ENCODE measurements at regions not wholly inside any gene's neighbourhood (a gene's known extent, or its start where the extent isn't known, plus 50 kb on each side); places are given as distances from the start of the nearest gene placed in this dataset.

- Histone ChIP-seq H3K27ac (no peak overlapping the region), H3K9me3 (no peaks in the 10 kb centered on the region), H3K4me1 (no peaks in the 10 kb centered on the region), H3K27me3 (ENCODE audit: low read depth) (peaks cover 3% of the 10 kb centered on the region), H3K4me3 (no peak overlapping the region), H3K36me3 (no peaks in the 10 kb centered on the region)
- ATAC-seq, result no peak
- intact Hi-C loops (cut with DNase I), result no loop called here
- no peak for TF ChIP-seq CTCF (IDR thresholded peaks at IDR 0.05)
- DNase-seq, result no peak
Observed at GRCh38 chr19:30852168-30852567, 480.0 kb downstream of the ZNF536 start.

DNA sequence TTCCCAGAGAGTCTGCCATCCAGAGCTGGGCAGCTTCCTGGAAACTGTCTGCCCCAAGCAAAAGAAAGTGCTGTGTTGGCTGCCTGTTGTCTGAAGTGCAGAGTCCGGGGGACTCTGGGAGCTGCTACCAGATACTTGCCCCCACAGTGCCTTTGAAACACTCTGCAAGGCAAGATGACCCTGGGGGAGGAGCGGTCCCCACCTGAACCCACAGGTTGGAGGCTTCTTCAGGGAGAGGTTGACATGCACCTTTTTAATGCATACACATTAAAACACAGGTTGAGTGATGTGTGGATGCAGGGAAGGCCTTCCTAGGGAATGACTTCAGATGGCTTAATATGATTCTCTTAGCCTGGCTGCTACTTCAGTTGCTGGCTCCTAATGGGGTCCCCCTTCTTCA is 479.5 kb downstream of the ZNF536 start:
- H3K27ac ChIP-seq, result no peak overlapping the region
- intact Hi-C loops (cut with DNase I), result no loop called here
- H3K9me3 ChIP-seq, result no peaks in the 10 kb centered on the region
- H3K36me3 ChIP-seq, result no peaks in the 10 kb centered on the region
- H3K27me3 ChIP-seq (ENCODE audit: low read depth), result no peaks in the 10 kb centered on the region
- no peak overlapping the region for H3K4me3 ChIP-seq
- no peak for ATAC-seq
- TF ChIP-seq CTCF (IDR thresholded peaks at IDR 0.05), result no peak
- H3K4me1 ChIP-seq, result no peaks in the 10 kb centered on the region
- no peak for DNase-seq

DNA sequence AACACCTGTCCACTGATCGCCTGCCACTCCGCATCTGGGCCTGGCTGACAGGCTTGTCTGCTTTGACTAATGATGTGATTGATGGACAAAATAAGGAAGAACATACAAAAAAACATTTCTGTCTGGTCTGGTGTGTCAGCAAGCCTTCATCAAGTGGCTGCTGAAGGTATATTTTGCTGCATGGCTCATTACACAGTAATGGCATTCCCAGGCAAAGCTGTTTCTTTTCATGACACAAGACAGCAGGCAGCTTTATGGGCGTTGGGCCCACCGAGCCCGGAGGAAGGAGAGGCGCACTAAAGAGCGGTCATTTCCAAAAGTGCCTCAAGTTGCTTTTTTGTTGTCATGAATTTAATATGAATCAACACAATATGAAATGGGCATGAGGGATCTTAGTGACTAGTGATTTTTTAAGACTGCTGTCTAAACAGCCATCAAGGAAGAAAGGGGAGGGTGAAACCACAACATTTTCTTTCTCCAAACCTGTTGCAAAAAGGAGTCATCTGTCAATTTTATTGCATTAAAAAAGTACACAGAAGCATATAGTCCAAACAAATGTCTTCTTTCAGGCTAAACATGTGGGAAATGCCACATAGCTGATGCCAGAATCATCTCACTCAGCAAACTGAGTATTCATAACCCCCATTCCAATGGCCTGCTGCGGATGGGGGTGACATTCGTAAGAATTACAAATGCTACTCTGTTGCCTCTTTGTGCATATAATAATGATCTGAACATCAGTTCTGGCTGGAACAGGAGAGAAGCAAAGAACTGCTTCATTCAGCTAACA is 476.6 kb downstream of the ZNF536 start:
- Histone ChIP-seq H3K27me3 (ENCODE audit: low read depth) (no peaks in the 10 kb centered on the region), H3K27ac (no peak overlapping the region), H3K4me1 (no peaks in the 10 kb centered on the region), H3K9me3 (no peaks in the 10 kb centered on the region), H3K36me3 (no peaks in the 10 kb centered on the region), H3K4me3 (no peak overlapping the region)
- TF ChIP-seq CTCF (IDR thresholded peaks at IDR 0.05), result no peak
- intact Hi-C loops (cut with DNase I), result no loop called here
- DNase-seq, result no peak
- no peak for ATAC-seq

DNA sequence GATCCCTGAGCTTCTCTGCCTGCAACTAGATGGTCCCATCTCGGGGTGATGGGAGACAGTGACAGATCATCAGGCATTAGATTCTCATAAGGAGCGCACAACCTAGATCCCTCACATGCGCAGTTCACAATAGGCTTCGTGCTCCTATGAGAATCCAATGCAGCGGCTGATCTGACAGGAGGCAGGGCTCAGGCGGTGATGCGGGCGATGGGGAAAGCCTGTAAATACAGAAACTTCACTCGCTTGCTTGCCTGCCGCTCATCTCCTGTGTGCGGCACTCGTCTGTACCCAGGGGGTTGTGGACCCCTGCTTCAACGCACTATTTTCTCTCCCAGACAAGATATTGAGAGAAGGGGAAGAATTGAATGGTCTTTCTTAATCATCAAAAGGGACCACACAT is 473.9 kb downstream of the ZNF536 start:
- Histone ChIP-seq H3K36me3 (no peaks in the 10 kb centered on the region), H3K9me3 (no peaks in the 10 kb centered on the region), H3K4me1 (no peaks in the 10 kb centered on the region), H3K4me3 (no peak overlapping the region), H3K27ac (no peak overlapping the region), H3K27me3 (ENCODE audit: low read depth) (no peaks in the 10 kb centered on the region)
- TF ChIP-seq CTCF (IDR thresholded peaks at IDR 0.05), result no peak
- ATAC-seq (no peak), DNase-seq (no peak)
- intact Hi-C loops (cut with DNase I), result no loop called here

- intact Hi-C loops (cut with DNase I), result no loop called here
Observed at GRCh38 chr19:30842926-30843325, 470.7 kb downstream of the ZNF536 start.

More at GRCh38 chr19:30842926-30843325, 470.7 kb downstream of the ZNF536 start:
- Histone ChIP-seq H3K4me3 (no peak overlapping the region), H3K27me3 (ENCODE audit: low read depth) (no peaks in the 10 kb centered on the region), H3K9me3 (no peaks in the 10 kb centered on the region), H3K36me3 (no peaks in the 10 kb centered on the region), H3K27ac (no peak overlapping the region), H3K4me1 (no peaks in the 10 kb centered on the region)
- ATAC-seq (no peak), DNase-seq (no peak)
- TF ChIP-seq CTCF (IDR thresholded peaks at IDR 0.05), result no peak
